ENCODE measurements at regions not wholly inside any gene's neighbourhood (a gene's known extent, or its start where the extent isn't known, plus 50 kb on each side); places are given as distances from the start of the nearest gene placed in this dataset.

GRCh38 chr5:104951829-104952228 is 1389.2 kb upstream of the NUDT12 start:
- intact Hi-C loops (cut with micrococcal nuclease), result no loop called here
- ChIA-PET POLR2A (no interaction called here), CTCF (no interaction called here), RAD21 (ENCODE audit: low non-redundant PET in 1 of 2, low total read pairs in 2 of 2, uncharacterized antibody in 2 of 2, unreplicated experiment in 2 of 2) (no interaction called here)
- Histone ChIP-seq H3K9me3 (ENCODE audit: control insufficient read depth in 1 of 2, insufficient read depth in 1 of 2, low read depth in 1 of 2, low read length in 2 of 2) (no peaks in the 10 kb centered on the region), H3K79me2 (ENCODE audit: insufficient read depth, low read length) (no peaks in the 10 kb centered on the region), H3K27me3 (ENCODE audit: insufficient read depth, low read length) (no peaks in the 10 kb centered on the region), H4K20me1 (ENCODE audit: insufficient read depth) (no peaks in the 10 kb centered on the region), H3K4me2 (ENCODE audit: low read length) (no peak overlapping the region), H3K4me1 (ENCODE audit: control insufficient read depth in 1 of 2, insufficient read depth in 2 of 2, low read length in 2 of 2) (no peaks in the 10 kb centered on the region), H3K9ac (ENCODE audit: low read length) (no peak overlapping the region), H2AFZ (ENCODE audit: low read depth, low read length, poor library complexity, severe bottlenecking) (no peak overlapping the region), H3K27ac (ENCODE audit: low read depth, low read length) (no peak overlapping the region), H3K36me3 (ENCODE audit: control insufficient read depth in 1 of 2, insufficient read depth in 2 of 2, low read length in 2 of 2) (no peaks in the 10 kb centered on the region), H3K9me2 (ENCODE audit: insufficient read depth) (no peaks in the 10 kb centered on the region), H3K4me3 (replicated peaks in 1 of 2; ENCODE audit: low read depth in 1 of 2, low read length in 2 of 2) (no peak overlapping the region)
- ATAC-seq (no peak), DNase-seq (ENCODE audit: low read depth, low spot score) (no peak)
- TF ChIP-seq POLR2AphosphoS5 (IDR thresholded peaks at IDR 0.05; ENCODE audit: low read depth, low read length), result no peak
- no peak for TF ChIP-seq SIN3A (IDR thresholded peaks at IDR 0.05; ENCODE audit: low read depth)
- TF ChIP-seq CBX3 (IDR thresholded peaks at IDR 0.05; ENCODE audit: low read depth), result no peak
- no peak for TF ChIP-seq SP1 (IDR thresholded peaks at IDR 0.05; ENCODE audit: low read depth)
- no peak for TF ChIP-seq ZFX (IDR thresholded peaks at IDR 0.05)
- TF ChIP-seq EZH2 (IDR thresholded peaks at IDR 0.05), result no peak
- no peak for TF ChIP-seq POLR2A (IDR thresholded peaks at IDR 0.05; ENCODE audit: borderline replicate concordance, extremely low read depth, insufficient read depth, insufficient read length)
- no TSS peak for BruUV-seq (replicated peaks)

GRCh38 chr5:104947076-104947475 is 1384.5 kb upstream of the NUDT12 start:
- H4K20me1 ChIP-seq (ENCODE audit: insufficient read depth), result no peaks in the 10 kb centered on the region
- ChIA-PET CTCF (no interaction called here), POLR2A (no interaction called here), RAD21 (ENCODE audit: low non-redundant PET in 1 of 2, low total read pairs in 2 of 2, uncharacterized antibody in 2 of 2, unreplicated experiment in 2 of 2) (no interaction called here)
- H3K27ac ChIP-seq (ENCODE audit: low read depth, low read length), result no peak overlapping the region
- intact Hi-C loops (cut with micrococcal nuclease), result no loop called here
- no peaks in the 10 kb centered on the region for H3K79me2 ChIP-seq (ENCODE audit: insufficient read depth, low read length)
- H3K9me3 ChIP-seq (ENCODE audit: control insufficient read depth in 1 of 2, insufficient read depth in 1 of 2, low read depth in 1 of 2, low read length in 2 of 2), result no peaks in the 10 kb centered on the region
- BruUV-seq (replicated peaks), result no TSS peak
- H2AFZ ChIP-seq (ENCODE audit: low read depth, low read length, poor library complexity, severe bottlenecking), result no peak overlapping the region
- H3K4me3 ChIP-seq (replicated peaks in 1 of 2; ENCODE audit: low read depth in 1 of 2, low read length in 2 of 2), result no peak overlapping the region
- no peaks in the 10 kb centered on the region; a peak in 1 of 4 replicates for H3K4me1 ChIP-seq (ENCODE audit: control insufficient read depth in 1 of 2, insufficient read depth in 2 of 2, low read length in 2 of 2)
- DNase-seq (ENCODE audit: low read depth, low spot score) (no peak), ATAC-seq (no peak)
- no peaks in the 10 kb centered on the region; the same call in 1 of the 2 replicates for H3K9me2 ChIP-seq (ENCODE audit: insufficient read depth)
- no peaks in the 10 kb centered on the region for H3K36me3 ChIP-seq (ENCODE audit: control insufficient read depth in 1 of 2, insufficient read depth in 2 of 2, low read length in 2 of 2)
- H3K27me3 ChIP-seq (ENCODE audit: insufficient read depth, low read length), result no peaks in the 10 kb centered on the region
- H3K4me2 ChIP-seq (ENCODE audit: low read length), result no peak overlapping the region
- no peak for TF ChIP-seq REST (IDR thresholded peaks at IDR 0.05; ENCODE audit: low read depth)
- TF ChIP-seq CEBPB (IDR thresholded peaks at IDR 0.05; ENCODE audit: low read depth), result no peak
- no peak for TF ChIP-seq ZBTB33 (IDR thresholded peaks at IDR 0.05; ENCODE audit: extremely low read depth, insufficient replicate concordance, low read length)
- no peak for TF ChIP-seq SP1 (IDR thresholded peaks at IDR 0.05; ENCODE audit: low read depth)
- no peak overlapping the region for H3K9ac ChIP-seq (ENCODE audit: low read length)

Data from HCT116 (cell line).